Psoas muscle (tissue), 7 donors: ENCODE measurements at regions not wholly inside any gene's neighbourhood (a gene's known extent, or its start where the extent isn't known, plus 50 kb on each side); places are given as distances from the start of the nearest gene placed in this dataset.

ENCODE experiments used
- ATAC-seq, 4 donors: fragments of 200-7000 bp; cut with Tn5 transposase; one replicate each; pipeline ENCODE4 v1.9.1; 2020; ENCODE audit warnings: moderate library complexity in 3 of 4, mild to moderate bottlenecking in 2 of 4
- DNase-seq, 2 donors: peaks; one replicate each; pipeline ENCODE4 v3.0.0-alpha.2; 2020
- H3K27ac ChIP-seq: fragments of 200-600 bp; one replicate; pipeline ENCODE4 v1.8.0; 2022
- H3K27me3 ChIP-seq, 3 donors: fragments of 200-600 bp in 1 of 3; one replicate each; pipeline versions ENCODE4 v1.6.1 to v1.8.0; 2013 to 2022; ENCODE audit warnings: low read length in 2 of 3, mild to moderate bottlenecking in 2 of 3, moderate library complexity in 1 of 3; ENCODE audit not compliant: insufficient read depth in 3 of 3
- H3K36me3 ChIP-seq, 2 donors: fragments of 200-600 bp in 1 of 2; one replicate each; pipeline versions ENCODE4 v1.6.1 to v1.8.0; 2013 to 2022; ENCODE audit warnings: low read depth in 1 of 2, mild to moderate bottlenecking in 1 of 2, moderate library complexity in 1 of 2; ENCODE audit not compliant: insufficient read depth in 1 of 2
- H3K4me1 ChIP-seq: fragments of 200-600 bp; one replicate; pipeline ENCODE4 v1.8.0; 2022
- H3K4me3 ChIP-seq: fragments of 200-600 bp; one replicate; pipeline ENCODE4 v1.8.0; 2022; ENCODE audit warnings: mild to moderate bottlenecking
- H3K9me3 ChIP-seq: fragments of 200-600 bp; one replicate; pipeline ENCODE4 v1.8.0; 2022
- CTCF ChIP-seq: fragments of 200-600 bp; IDR thresholded peaks from one replicate; pipeline ENCODE4 v1.8.0; 2022; ENCODE audit warnings: antibody characterized with exemption
- WGBS, 3 donors: extraction: QIAGEN DNeasy Blood & Tissue Kit; methylation state at CpG; one replicate each; pipeline versions ENCODE4 v1.1.6 to v1.1.7; 2013; 5-methylcytosine and 5-hydroxymethylcytosine counted together
- intact Hi-C, 2 donors: fragments of 100-400 bp; cut with DNase I; formaldehyde crosslinking; loops; one replicate each; pipeline versions ENCODE4 v1.11.0 to v1.14.2; 2022
- donor health status: healthy with polysubstance abuse.
- donor health status: DM: no; HTN: no; CAD: no; lungs with moderate emphysema.
- donor health status: Bipolar disorder and iron deficiency.
- donor health status: healthy.
- donor health status: DM: yes; HTN: yes; CAD: no.
- donor health status: DM: no; HTN: no; CAD: no.
- donor health status: DM: yes; HTN: yes; CAD: no.

DNA sequence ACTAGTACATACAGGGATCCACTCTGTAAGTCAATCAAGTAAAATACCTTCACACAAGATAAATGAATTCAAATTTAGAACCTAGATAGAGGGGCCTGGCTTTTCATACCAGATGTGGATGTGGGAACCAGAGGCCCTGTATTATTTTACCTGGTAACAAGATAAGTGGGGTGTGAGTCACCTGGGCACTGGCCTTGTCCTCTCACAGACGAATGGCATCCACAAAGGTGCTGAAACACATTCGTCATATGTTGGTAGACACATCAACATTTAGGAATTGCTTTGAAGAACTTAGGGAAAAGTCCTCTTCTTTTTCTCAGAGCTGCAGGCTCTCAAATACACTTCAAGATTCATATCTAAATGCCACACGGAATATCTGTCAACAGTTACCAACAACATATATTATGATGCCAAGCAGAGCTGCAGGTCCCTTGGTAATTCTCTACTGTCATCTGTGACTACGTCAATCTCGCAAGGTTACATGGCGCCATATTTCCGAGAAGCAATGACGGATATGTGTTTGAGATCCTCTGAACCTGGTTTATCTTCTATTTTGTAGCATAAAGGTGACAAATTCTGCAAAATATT lies 618.6 kb downstream of the EPM2A start:
- no peaks in the 10 kb centered on the region for H3K9me3 ChIP-seq
- TF ChIP-seq CTCF, result no peak
- ATAC-seq (no peak), DNase-seq (no peak)
- no peaks in the 10 kb centered on the region for H3K4me1 ChIP-seq
- WGBS, 3 donors, result 86 to 90% (median 88%) methylated on average over 8 of the region's 8 CpGs
- intact Hi-C loops, result no loop called here
- no peaks in the 10 kb centered on the region for H3K27me3 ChIP-seq
- no peak overlapping the region for H3K4me3 ChIP-seq
- no peak overlapping the region for H3K27ac ChIP-seq
- no peaks in the 10 kb centered on the region for H3K36me3 ChIP-seq

- Histone ChIP-seq H3K9me3 (no peaks in the 10 kb centered on the region), H3K27me3 (no peaks in the 10 kb centered on the region), H3K27ac (no peak overlapping the region), H3K4me3 (no peak overlapping the region), H3K4me1 (no peaks in the 10 kb centered on the region), H3K36me3 (no peaks in the 10 kb centered on the region)
- DNase-seq, result no peak
- intact Hi-C loops, result no loop called here
- no peak for TF ChIP-seq CTCF
- WGBS, 3 donors, result 85 to 91% (median 89%) methylated on average over 4 of the region's 4 CpGs
- ATAC-seq, result no peak
Measured at GRCh38 chr6:145118224-145118623, 617.1 kb downstream of the EPM2A start.

- Histone ChIP-seq H3K27me3 (no peaks in the 10 kb centered on the region), H3K36me3 (no peaks in the 10 kb centered on the region), H3K4me1 (no peaks in the 10 kb centered on the region), H3K27ac (no peak overlapping the region), H3K4me3 (no peak overlapping the region), H3K9me3 (no peaks in the 10 kb centered on the region)
- ATAC-seq (no peak), DNase-seq (no peak)
- WGBS, 3 donors, result 91 to 95% (median 92%) methylated on average over 4 of the region's 4 CpGs
- intact Hi-C loops, result no loop called here
- TF ChIP-seq CTCF, result no peak
Measured at GRCh38 chr6:145119081-145119480, 616.2 kb downstream of the EPM2A start.

GRCh38 chr6:145132709-145133108 lies 602.6 kb downstream of the EPM2A start:
- WGBS, 3 donors, result 96 to 99% (median 96%) methylated on average over 2 of the region's 2 CpGs
- Histone ChIP-seq H3K27ac (no peak overlapping the region), H3K9me3 (peaks cover 6% of the 10 kb centered on the region), H3K4me3 (no peak overlapping the region), H3K4me1 (no peaks in the 10 kb centered on the region), H3K27me3 (no peaks in the 10 kb centered on the region), H3K36me3 (no peaks in the 10 kb centered on the region)
- ATAC-seq, result no peak
- no peak for DNase-seq
- no peak for TF ChIP-seq CTCF
- intact Hi-C loops, result no loop called here

GRCh38 chr6:145135702-145136101 lies 599.6 kb downstream of the EPM2A start:
- Histone ChIP-seq H3K4me3 (no peak overlapping the region), H3K4me1 (no peaks in the 10 kb centered on the region), H3K27me3 (peaks cover 0 to 2% (median 0%) of the 10 kb centered on the region in 3 donors), H3K27ac (no peak overlapping the region), H3K9me3 (no peaks in the 10 kb centered on the region), H3K36me3 (no peaks in the 10 kb centered on the region)
- TF ChIP-seq CTCF, result no peak
- 77 to 83% (median 81%) methylated on average over 6 of the region's 6 CpGs for WGBS, 3 donors
- ATAC-seq (no peak), DNase-seq (no peak)
- intact Hi-C loops, result no loop called here
